ENCODE measurements at regions not wholly inside any gene's neighbourhood (a gene's known extent, or its start where the extent isn't known, plus 50 kb on each side); places are given as distances from the start of the nearest gene placed in this dataset.

- Histone ChIP-seq H3K4me3 (ENCODE audit: low read length) (no peak overlapping the region), H3K4me1 (ENCODE audit: control insufficient read depth, insufficient read depth, low read length) (no peaks in the 10 kb centered on the region), H3K27ac (ENCODE audit: low read depth, low read length) (no peak overlapping the region), H3K9ac (ENCODE audit: extremely low read depth, low read length, poor library complexity, severe bottlenecking) (no peak overlapping the region), H3K36me3 (ENCODE audit: control insufficient read depth, insufficient read depth, low read length) (no peaks in the 10 kb centered on the region), H3K27me3 (ENCODE audit: control insufficient read depth, insufficient read depth, low read length, poor library complexity, severe bottlenecking) (no peaks in the 10 kb centered on the region), H3K9me3 (ENCODE audit: control insufficient read depth, low read length) (no peaks in the 10 kb centered on the region)
- DNase-seq: no peak
- H3K4me1 Mint-ChIP-seq: no peaks in the 10 kb centered on the region
- 87 to 100% methylated on average over 1 to 3 of the region's 3 CpGs for WGBS, 2 experiments (ENCODE audit: insufficient coverage in 1 of 2, insufficient read length in 1 of 2)
- no peak overlapping the region for H3K27ac Mint-ChIP-seq
- H3K27me3 Mint-ChIP-seq (ENCODE audit: insufficient read depth): no peaks in the 10 kb centered on the region
- H3K4me3 Mint-ChIP-seq: no peak overlapping the region
- H3K36me3 Mint-ChIP-seq (ENCODE audit: low read depth): no peaks in the 10 kb centered on the region
- H3K9me3 Mint-ChIP-seq: no peaks in the 10 kb centered on the region
- no peak for TF ChIP-seq CTCF (conservative IDR thresholded peaks at IDR 0.05)
Observed at GRCh38 chr2:51490576-51491234, 458.8 kb upstream of the NRXN1 start.

DNA sequence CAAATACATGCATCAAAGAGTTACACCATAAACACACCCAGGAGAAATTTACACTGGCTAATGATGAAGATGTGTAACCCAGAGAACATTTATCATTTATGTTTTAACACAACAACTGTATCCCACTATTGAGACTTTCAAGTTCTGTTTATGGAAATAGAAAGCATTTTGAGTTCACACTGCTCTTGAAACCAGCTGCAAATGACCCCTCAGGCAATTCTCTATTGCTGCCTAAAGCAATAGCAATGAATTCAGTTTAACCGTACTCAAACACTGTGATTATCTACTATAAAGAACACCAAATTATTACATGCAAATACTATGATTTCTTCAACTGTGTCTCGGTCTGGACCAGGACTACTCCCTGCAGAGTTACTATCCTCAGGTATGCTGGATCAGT, 452.7 kb upstream of the NRXN1 start:
- no peak overlapping the region for H3K4me3 ChIP-seq (ENCODE audit: low read length)
- no peak overlapping the region for H3K4me3 Mint-ChIP-seq
- no peaks in the 10 kb centered on the region for H3K36me3 Mint-ChIP-seq (ENCODE audit: low read depth)
- no peaks in the 10 kb centered on the region for H3K4me1 Mint-ChIP-seq
- no peak for TF ChIP-seq CTCF (conservative IDR thresholded peaks at IDR 0.05)
- no peaks in the 10 kb centered on the region for H3K4me1 ChIP-seq (ENCODE audit: control insufficient read depth, insufficient read depth, low read length)
- no peak for DNase-seq
- H3K36me3 ChIP-seq (ENCODE audit: control insufficient read depth, insufficient read depth, low read length): no peaks in the 10 kb centered on the region
- no peak overlapping the region for H3K27ac Mint-ChIP-seq
- H3K27ac ChIP-seq (ENCODE audit: low read depth, low read length): no peak overlapping the region
- H3K9ac ChIP-seq (ENCODE audit: extremely low read depth, low read length, poor library complexity, severe bottlenecking): no peak overlapping the region
- H3K9me3 Mint-ChIP-seq: no peaks in the 10 kb centered on the region
- no peaks in the 10 kb centered on the region for H3K27me3 Mint-ChIP-seq (ENCODE audit: insufficient read depth)
- no peaks in the 10 kb centered on the region for H3K9me3 ChIP-seq (ENCODE audit: control insufficient read depth, low read length)
- 89 to 90% methylated on average over 2 of the region's 2 CpGs for WGBS, 2 experiments (ENCODE audit: insufficient coverage in 1 of 2, insufficient read length in 1 of 2)
- H3K27me3 ChIP-seq (ENCODE audit: control insufficient read depth, insufficient read depth, low read length, poor library complexity, severe bottlenecking): no peaks in the 10 kb centered on the region

DNA sequence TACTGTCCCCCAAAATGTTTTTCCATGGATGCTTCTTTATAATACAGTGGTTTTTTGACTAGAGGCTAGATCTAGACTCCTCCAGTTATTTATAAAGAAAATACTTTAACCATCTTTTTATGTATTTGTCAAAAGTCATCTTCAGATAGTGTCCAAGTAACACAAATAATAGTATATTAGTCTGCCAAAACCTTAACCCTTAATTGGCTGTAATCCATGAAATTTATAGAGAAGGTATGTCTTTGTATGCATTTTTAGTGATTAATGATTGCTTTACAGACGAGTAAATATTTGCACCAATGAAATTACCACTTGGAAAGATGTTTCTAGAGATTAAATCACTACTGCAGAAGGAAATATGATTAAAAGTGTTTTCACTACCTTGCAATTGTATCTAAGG, 451.8 kb upstream of the NRXN1 start:
- no peak for TF ChIP-seq CTCF (conservative IDR thresholded peaks at IDR 0.05)
- WGBS, 2 experiments (ENCODE audit: insufficient coverage in 1 of 2, insufficient read length in 1 of 2): 92 to 100% methylated on average over 1 of the region's 1 CpG

More for the DNA sequence above, 451.8 kb upstream of the NRXN1 start:
- H3K27ac Mint-ChIP-seq: no peak overlapping the region
- Histone ChIP-seq H3K36me3 (ENCODE audit: control insufficient read depth, insufficient read depth, low read length) (no peaks in the 10 kb centered on the region), H3K27me3 (ENCODE audit: control insufficient read depth, insufficient read depth, low read length, poor library complexity, severe bottlenecking) (no peaks in the 10 kb centered on the region), H3K9ac (ENCODE audit: extremely low read depth, low read length, poor library complexity, severe bottlenecking) (no peak overlapping the region), H3K27ac (ENCODE audit: low read depth, low read length) (no peak overlapping the region), H3K9me3 (ENCODE audit: control insufficient read depth, low read length) (no peaks in the 10 kb centered on the region), H3K4me3 (ENCODE audit: low read length) (no peak overlapping the region), H3K4me1 (ENCODE audit: control insufficient read depth, insufficient read depth, low read length) (no peaks in the 10 kb centered on the region)
- H3K27me3 Mint-ChIP-seq (ENCODE audit: insufficient read depth): no peaks in the 10 kb centered on the region
- H3K36me3 Mint-ChIP-seq (ENCODE audit: low read depth): no peaks in the 10 kb centered on the region
- no peak for DNase-seq
- H3K9me3 Mint-ChIP-seq: no peaks in the 10 kb centered on the region
- no peaks in the 10 kb centered on the region for H3K4me1 Mint-ChIP-seq
- H3K4me3 Mint-ChIP-seq: no peak overlapping the region
